OCI-LY7 (cell line): ENCODE measurements at regions not wholly inside any gene's neighbourhood (a gene's known extent, or its start where the extent isn't known, plus 50 kb on each side); places are given as distances from the start of the nearest gene placed in this dataset.

Source experiments
- BruUV-seq: library from RNA; stranded (reverse); fragments of 400-500 nt; replicated peaks from 2 replicates; lab custom pipeline; 2021; lab: Mats Ljungman, UMichigan
- CTCF ChIA-PET: fragments of 300-600 bp; sonication (Branson Sonifier 250); formaldehyde crosslinking; loops from one replicate; lab custom pipeline; 2022; ENCODE audit warnings: antibody characterized with exemption; ENCODE audit not compliant: unreplicated experiment; lab: Charles Lee
- POLR2A ChIA-PET: fragments of 300-600 bp; sonication (Branson Sonifier 250); formaldehyde crosslinking; loops from one replicate; lab custom pipeline; 2022; ENCODE audit warnings: antibody characterized with exemption; lab: Charles Lee
- DNase-seq: peaks from one replicate; pipeline ENCODE4 v3.0.0-alpha.2; 2015; ENCODE audit warnings: low spot score
- H2AFZ ChIP-seq: fragments of 200-600 bp; sonication (generic), shearing (Covaris generic); 2 replicates; pipeline ENCODE4 v1.6.1; 2014; ENCODE audit warnings: mild to moderate bottlenecking, antibody characterized with exemption, low read length, moderate library complexity
- H3K27ac ChIP-seq: fragments of 200-600 bp; sonication (generic); 2 replicates; pipeline ENCODE4 v1.5.1; 2014; ENCODE audit warnings: mixed run types, low read depth, mild to moderate bottlenecking, moderate library complexity, low read length, inconsistent platforms; ENCODE audit not compliant: poor library complexity, severe bottlenecking
- H3K36me3 ChIP-seq: fragments of 200-600 bp; sonication (generic); 2 replicates; pipeline ENCODE4 v1.6.1; 2014; ENCODE audit warnings: mild to moderate bottlenecking, antibody characterized with exemption, low read length, moderate library complexity, mixed read lengths; ENCODE audit not compliant: insufficient read depth
- H3K4me1 ChIP-seq: fragments of 200-600 bp; sonication (generic); 2 replicates; pipeline ENCODE4 v1.5.1; 2014; ENCODE audit warnings: mild to moderate bottlenecking, low read length; ENCODE audit not compliant: insufficient read depth, poor library complexity, severe bottlenecking
- H3K4me2 ChIP-seq: fragments of 200-600 bp; sonication (generic); 2 replicates; pipeline ENCODE4 v1.6.1; 2014; ENCODE audit warnings: mild to moderate bottlenecking, low read length
- H3K4me3 ChIP-seq: fragments of 200-600 bp; sonication (generic); 2 replicates; pipeline ENCODE4 v1.5.1; 2014; ENCODE audit warnings: mild to moderate bottlenecking, low read depth, low read length; ENCODE audit not compliant: poor library complexity, severe bottlenecking
- H3K79me2 ChIP-seq: fragments of 200-600 bp; sonication (generic); 2 replicates; pipeline ENCODE4 v1.6.1; 2016; ENCODE audit warnings: low read depth, mild to moderate bottlenecking, low read length, moderate library complexity, mixed read lengths; ENCODE audit not compliant: insufficient read depth
- H3K9me2 ChIP-seq: fragments of 200-600 bp; sonication (generic); 2 replicates; pipeline ENCODE4 v1.6.1; 2016; ENCODE audit warnings: mild to moderate bottlenecking, low read length, mixed read lengths; ENCODE audit not compliant: insufficient read depth
- H3K9me3 ChIP-seq: fragments of 200-600 bp; sonication (generic); 2 replicates; pipeline ENCODE4 v1.6.1; 2014; ENCODE audit warnings: mild to moderate bottlenecking, mixed run types, low read length, mixed read lengths
- H4K20me1 ChIP-seq: fragments of 200-600 bp; sonication (generic); 2 replicates; pipeline ENCODE4 v1.6.1; 2014; ENCODE audit warnings: mild to moderate bottlenecking, antibody characterized with exemption, low read length, moderate library complexity, mixed read lengths; ENCODE audit not compliant: insufficient read depth
- CTCF ChIP-seq: fragments of 200-600 bp; sonication (generic); conservative IDR thresholded peaks from 2 replicates; pipeline ENCODE4 v1.5.1; 2014; ENCODE audit warnings: mild to moderate bottlenecking, antibody characterized with exemption, low read length, moderate library complexity, mixed read lengths
- EZH2phosphoT487 ChIP-seq: fragments of 200-600 bp; sonication (generic); IDR thresholded peaks from 2 replicates; pipeline ENCODE4 v1.6.1; 2018; ENCODE audit warnings: low read depth, borderline replicate concordance, mild to moderate bottlenecking, mixed run types, antibody characterized with exemption, low read length, moderate library complexity, mixed read lengths
- intact Hi-C: fragments of 100-400 bp; cut with micrococcal nuclease; formaldehyde crosslinking; loops from one replicate; pipeline ENCODE4 v1.10.0; 2022; ENCODE audit not compliant: unreplicated experiment

GRCh38 chr1:29833581-29833980 is 597.3 kb downstream of the PTPRU start:
- no TSS peak for BruUV-seq
- POLR2A ChIA-PET: no interaction called here

GRCh38 chr1:29832936-29833335 is 596.6 kb downstream of the PTPRU start:
- H3K36me3 ChIP-seq: no peaks in the 10 kb centered on the region
- POLR2A ChIA-PET: no interaction called here
- H3K9me3 ChIP-seq: no peaks in the 10 kb centered on the region
- CTCF ChIA-PET: no interaction called here
- no peak overlapping the region for H3K4me2 ChIP-seq
- no TSS peak for BruUV-seq
- H3K27ac ChIP-seq: no peak overlapping the region
- H3K4me3 ChIP-seq: no peak overlapping the region
- intact Hi-C loops: no loop called here
- no peak overlapping the region for H2AFZ ChIP-seq
- TF ChIP-seq CTCF (no peak), EZH2phosphoT487 (no peak)
- no peaks in the 10 kb centered on the region for H3K79me2 ChIP-seq
- DNase-seq: no peak
- H4K20me1 ChIP-seq: no peaks in the 10 kb centered on the region
- no peaks in the 10 kb centered on the region for H3K4me1 ChIP-seq
- H3K9me2 ChIP-seq: no peaks in the 10 kb centered on the region

More at GRCh38 chr1:29833581-29833980, 597.3 kb downstream of the PTPRU start:
- intact Hi-C loops: no loop called here
- H3K79me2 ChIP-seq: no peaks in the 10 kb centered on the region
- H3K9me2 ChIP-seq: no peaks in the 10 kb centered on the region
- H3K4me2 ChIP-seq: no peak overlapping the region
- TF ChIP-seq EZH2phosphoT487: no peak
- TF ChIP-seq CTCF: no peak
- DNase-seq: no peak
- H3K4me1 ChIP-seq: no peaks in the 10 kb centered on the region
- no peaks in the 10 kb centered on the region for H4K20me1 ChIP-seq
- H2AFZ ChIP-seq: no peak overlapping the region
- no peak overlapping the region for H3K4me3 ChIP-seq
- CTCF ChIA-PET: no interaction called here
- H3K9me3 ChIP-seq: no peaks in the 10 kb centered on the region
- no peak overlapping the region for H3K27ac ChIP-seq
- H3K36me3 ChIP-seq: no peaks in the 10 kb centered on the region

GRCh38 chr1:29832471-29832870 is 596.1 kb downstream of the PTPRU start:
- BruUV-seq: no TSS peak

More at GRCh38 chr1:29832471-29832870, 596.1 kb downstream of the PTPRU start:
- intact Hi-C loops: no loop called here
- Histone ChIP-seq H3K9me2 (no peaks in the 10 kb centered on the region), H3K4me2 (no peak overlapping the region), H3K4me3 (no peak overlapping the region), H4K20me1 (no peaks in the 10 kb centered on the region), H3K4me1 (no peaks in the 10 kb centered on the region), H3K27ac (no peak overlapping the region), H3K79me2 (no peaks in the 10 kb centered on the region), H3K36me3 (no peaks in the 10 kb centered on the region), H2AFZ (no peak overlapping the region), H3K9me3 (no peaks in the 10 kb centered on the region)
- DNase-seq: no peak
- TF ChIP-seq CTCF (no peak), EZH2phosphoT487 (no peak)
- POLR2A ChIA-PET: no interaction called here
- CTCF ChIA-PET: no interaction called here
